ENCODE measurements at regions not wholly inside any gene's neighbourhood (a gene's known extent, or its start where the extent isn't known, plus 50 kb on each side); places are given as distances from the start of the nearest gene placed in this dataset.

DNA sequence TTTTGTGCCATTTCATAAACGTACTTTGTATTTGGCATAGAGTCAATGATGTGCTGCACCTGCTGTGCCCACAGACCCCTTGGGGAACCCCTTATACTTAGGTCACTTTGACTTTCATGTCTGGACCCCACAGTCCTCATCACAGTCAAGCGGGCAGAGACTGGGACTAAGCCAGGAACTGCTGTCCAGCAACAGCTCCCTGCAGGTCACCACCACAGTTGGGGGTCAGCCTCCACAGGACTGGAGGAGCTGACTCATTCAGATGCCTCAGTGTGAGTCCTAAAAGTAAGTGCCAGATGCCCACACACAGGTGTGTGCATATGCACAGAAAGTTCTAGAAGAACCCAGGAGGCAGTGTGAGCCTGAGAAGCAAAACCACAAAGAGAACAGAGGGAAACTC, 339.8 kb downstream of the GABRB3 start:
- Mint-ChIP-seq H3K4me1 (ENCODE audit: low read depth) (no peaks in the 10 kb centered on the region), H3K27ac (no peak overlapping the region), H3K4me3 (no peak overlapping the region), H3K36me3 (ENCODE audit: low read depth) (no peaks in the 10 kb centered on the region), H3K9me3 (peaks cover 9% of the 10 kb centered on the region), H3K27me3 (no peaks in the 10 kb centered on the region)
- ChIA-PET POLR2A (no interaction called here), CTCF (no interaction called here)
- ATAC-seq (no peak), DNase-seq (no peak)
- intact Hi-C loops (cut with micrococcal nuclease) = no loop called here
- TF ChIP-seq, protein P1, sequence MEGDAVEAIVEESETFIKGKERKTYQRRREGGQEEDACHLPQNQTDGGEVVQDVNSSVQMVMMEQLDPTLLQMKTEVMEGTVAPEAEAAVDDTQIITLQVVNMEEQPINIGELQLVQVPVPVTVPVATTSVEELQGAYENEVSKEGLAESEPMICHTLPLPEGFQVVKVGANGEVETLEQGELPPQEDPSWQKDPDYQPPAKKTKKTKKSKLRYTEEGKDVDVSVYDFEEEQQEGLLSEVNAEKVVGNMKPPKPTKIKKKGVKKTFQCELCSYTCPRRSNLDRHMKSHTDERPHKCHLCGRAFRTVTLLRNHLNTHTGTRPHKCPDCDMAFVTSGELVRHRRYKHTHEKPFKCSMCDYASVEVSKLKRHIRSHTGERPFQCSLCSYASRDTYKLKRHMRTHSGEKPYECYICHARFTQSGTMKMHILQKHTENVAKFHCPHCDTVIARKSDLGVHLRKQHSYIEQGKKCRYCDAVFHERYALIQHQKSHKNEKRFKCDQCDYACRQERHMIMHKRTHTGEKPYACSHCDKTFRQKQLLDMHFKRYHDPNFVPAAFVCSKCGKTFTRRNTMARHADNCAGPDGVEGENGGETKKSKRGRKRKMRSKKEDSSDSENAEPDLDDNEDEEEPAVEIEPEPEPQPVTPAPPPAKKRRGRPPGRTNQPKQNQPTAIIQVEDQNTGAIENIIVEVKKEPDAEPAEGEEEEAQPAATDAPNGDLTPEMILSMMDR (IDR thresholded peaks at IDR 0.05) = no peak

- Mint-ChIP-seq H3K36me3 (ENCODE audit: low read depth) (no peaks in the 10 kb centered on the region), H3K4me1 (ENCODE audit: low read depth) (no peaks in the 10 kb centered on the region), H3K9me3 (peaks cover 8% of the 10 kb centered on the region), H3K27me3 (no peaks in the 10 kb centered on the region), H3K4me3 (no peak overlapping the region), H3K27ac (no peak overlapping the region)
- ChIA-PET POLR2A (no interaction called here), CTCF (no interaction called here)
- intact Hi-C loops (cut with micrococcal nuclease) = no loop called here
- no peak for DNase-seq
- ATAC-seq = no peak
- TF ChIP-seq, protein P1 (IDR thresholded peaks at IDR 0.05) = no peak
These were observed 351.8 kb downstream of the GABRB3 start for GRCh38 chr15:26421065-26421464.

DNA sequence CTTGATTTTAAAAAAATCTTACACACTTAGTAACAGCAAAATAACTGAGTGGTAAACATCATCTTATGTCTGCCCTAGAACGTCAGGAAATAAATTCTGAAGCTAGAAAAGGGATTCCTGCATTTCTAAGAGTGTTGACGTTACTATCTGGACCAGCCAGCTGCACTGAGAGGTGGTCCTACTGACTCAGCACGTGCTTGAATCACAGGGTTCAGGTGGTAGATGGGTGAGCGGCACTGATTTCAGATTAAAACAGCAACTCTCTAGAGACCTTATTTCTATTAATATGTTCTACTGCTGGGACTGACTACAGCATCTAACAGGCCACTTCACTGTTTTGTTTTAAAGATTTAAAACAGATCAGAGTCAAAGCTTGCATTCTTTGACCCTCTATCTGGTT, 377.2 kb downstream of the GABRB3 start:
- CTCF ChIA-PET = no interaction called here
- H3K27me3 Mint-ChIP-seq = no peaks in the 10 kb centered on the region
- TF ChIP-seq, protein P1 (IDR thresholded peaks at IDR 0.05) = no peak
- H3K4me3 Mint-ChIP-seq = no peak overlapping the region
- no peaks in the 10 kb centered on the region for H3K9me3 Mint-ChIP-seq
- POLR2A ChIA-PET = no interaction called here
- no peak overlapping the region for H3K27ac Mint-ChIP-seq
- no peaks in the 10 kb centered on the region for H3K36me3 Mint-ChIP-seq (ENCODE audit: low read depth)
- ATAC-seq = no peak
- intact Hi-C loops (cut with micrococcal nuclease) = no loop called here
- no peaks in the 10 kb centered on the region for H3K4me1 Mint-ChIP-seq (ENCODE audit: low read depth)
- DNase-seq = no peak

- TF ChIP-seq, protein P1 (IDR thresholded peaks at IDR 0.05) = no peak
- intact Hi-C loops (cut with micrococcal nuclease) = no loop called here
- Mint-ChIP-seq H3K9me3 (no peaks in the 10 kb centered on the region), H3K27ac (no peak overlapping the region), H3K27me3 (no peaks in the 10 kb centered on the region), H3K4me3 (no peak overlapping the region), H3K36me3 (ENCODE audit: low read depth) (no peaks in the 10 kb centered on the region), H3K4me1 (ENCODE audit: low read depth) (no peaks in the 10 kb centered on the region)
- ATAC-seq = no peak
- ChIA-PET POLR2A (interaction anchor here (0.6 kb wide), 1 partner anchor 835 kb away, joined by 3 read pairs; no protein-coding TSS in a partner anchor), CTCF (interaction anchor here (0.7 kb wide), 1 partner anchor 261 kb away, joined by 3 read pairs; no protein-coding TSS in a partner anchor)
- DNase-seq = no peak
These were observed 378.1 kb downstream of the GABRB3 start for GRCh38 chr15:26394801-26395200.

DNA sequence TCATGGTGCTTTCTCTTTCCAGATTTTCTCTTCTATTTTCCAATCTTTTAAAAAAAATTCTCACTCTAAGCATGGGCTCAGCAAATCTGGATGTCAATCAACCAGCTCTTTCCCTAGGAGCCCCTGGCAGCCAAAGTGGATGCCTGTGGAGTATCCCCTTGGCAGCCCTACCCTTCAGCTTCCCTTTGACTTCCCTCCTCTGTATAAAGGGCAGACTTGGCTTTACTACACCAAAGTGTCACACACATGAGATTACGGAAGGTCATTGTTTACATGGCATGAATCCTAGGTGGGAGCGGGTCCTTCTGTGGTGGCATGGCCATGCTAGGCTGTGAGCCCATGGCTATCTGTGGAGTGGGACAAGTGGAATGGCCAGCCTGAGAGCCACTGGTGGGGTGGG, 379.9 kb downstream of the GABRB3 start:
- H3K36me3 Mint-ChIP-seq (ENCODE audit: low read depth) = no peaks in the 10 kb centered on the region
- ChIA-PET POLR2A (no interaction called here), CTCF (no interaction called here)
- no peak overlapping the region for H3K4me3 Mint-ChIP-seq
- no peak overlapping the region for H3K27ac Mint-ChIP-seq
- no peaks in the 10 kb centered on the region for H3K27me3 Mint-ChIP-seq
- H3K9me3 Mint-ChIP-seq = peaks cover 8% of the 10 kb centered on the region
- intact Hi-C loops (cut with micrococcal nuclease) = no loop called here
- no peak for ATAC-seq
- TF ChIP-seq, protein P1 (IDR thresholded peaks at IDR 0.05) = no peak
- DNase-seq = no peak
- no peaks in the 10 kb centered on the region for H3K4me1 Mint-ChIP-seq (ENCODE audit: low read depth)
